Kasumi-1 (cell line): ENCODE measurements at regions not wholly inside any gene's neighbourhood (a gene's known extent, or its start where the extent isn't known, plus 50 kb on each side); places are given as distances from the start of the nearest gene placed in this dataset.
"Not testable (repeated sequence)": the region's sequence is repeated elsewhere in the genome, so short reads cannot be mapped to it uniquely, and the experiment has no call there.

ENCODE experiments used
- DNase-seq, 2 experiments: peaks; one replicate each; lab custom pipeline; 2025; lab: John Stamatoyannopoulos, UW

GRCh38 chr2:65605058-65605742 is 172.8 kb upstream of the SPRED2 start:
- DNase-seq, result no peak

DNA sequence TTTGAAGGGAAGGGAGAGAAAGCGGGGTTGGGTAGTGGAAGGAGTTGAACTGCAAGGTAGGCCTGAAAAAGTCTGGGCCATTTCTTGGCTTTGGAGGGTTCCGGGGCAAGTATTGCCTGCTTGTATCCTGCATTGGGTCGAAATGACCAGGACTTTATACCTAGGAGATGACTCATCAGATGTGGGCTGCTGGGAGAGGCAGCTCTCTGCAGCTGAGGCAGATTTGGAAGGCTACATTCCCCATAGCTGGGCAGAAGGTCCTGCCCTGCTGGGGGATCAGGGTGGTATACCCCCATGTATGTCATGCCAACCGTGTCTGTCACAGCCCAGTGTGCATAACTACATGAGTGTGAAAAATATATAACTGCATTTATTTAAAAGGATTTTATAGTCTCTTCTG is 171.8 kb upstream of the SPRED2 start:
- DNase-seq, result no peak

DNA sequence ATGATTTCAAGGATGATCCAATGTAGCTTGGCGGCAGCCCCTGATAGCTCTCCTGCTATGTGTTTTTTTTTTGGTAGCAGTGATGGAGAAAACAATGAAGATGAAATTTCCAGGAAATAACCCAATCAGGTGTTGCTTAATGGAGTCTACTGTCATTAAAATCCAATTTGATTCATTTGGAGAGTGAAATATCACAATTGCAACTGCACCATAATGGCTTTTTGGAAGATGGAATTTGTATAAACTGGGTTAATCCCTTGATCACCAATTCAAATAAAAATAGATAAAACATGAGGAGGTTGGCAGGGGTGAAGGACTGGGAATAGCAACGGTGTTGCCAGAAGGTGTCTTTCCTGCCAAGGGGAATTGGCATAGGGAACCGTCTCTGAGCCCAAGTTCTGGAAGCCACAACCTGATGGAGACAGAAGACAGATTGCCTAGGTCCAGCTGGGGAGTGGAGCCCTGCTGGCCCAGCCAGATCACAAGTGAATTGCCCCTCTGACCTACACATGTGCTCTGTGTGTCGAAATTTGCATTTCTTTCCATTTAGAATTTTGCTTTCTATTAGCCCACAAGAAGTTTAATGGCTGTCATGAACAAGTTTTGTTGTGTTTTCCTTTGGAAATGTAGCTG is 170.3 kb upstream of the SPRED2 start:
- DNase-seq, result no peak

DNA sequence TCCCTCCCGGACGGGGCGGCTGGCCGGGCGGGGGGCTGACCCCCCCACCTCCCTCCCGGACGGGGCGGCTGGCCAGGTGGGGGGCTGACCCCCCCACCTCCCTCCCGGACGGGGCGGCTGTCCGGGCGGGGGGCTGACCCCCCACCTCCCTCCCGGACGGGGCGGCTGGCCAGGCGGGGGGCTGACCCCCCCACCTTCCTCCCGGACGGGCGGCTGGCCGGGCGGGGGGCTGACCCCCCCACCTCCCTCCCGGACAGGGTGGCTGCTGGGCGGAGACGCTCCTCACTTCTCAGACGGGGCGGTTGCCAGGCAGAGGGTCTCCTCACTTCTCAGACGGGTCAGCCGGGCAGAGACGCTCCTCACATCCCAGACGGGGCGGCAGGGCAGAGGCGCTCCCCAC is 168.5 kb upstream of the SPRED2 start:
- not testable (repeated sequence) for DNase-seq

DNA sequence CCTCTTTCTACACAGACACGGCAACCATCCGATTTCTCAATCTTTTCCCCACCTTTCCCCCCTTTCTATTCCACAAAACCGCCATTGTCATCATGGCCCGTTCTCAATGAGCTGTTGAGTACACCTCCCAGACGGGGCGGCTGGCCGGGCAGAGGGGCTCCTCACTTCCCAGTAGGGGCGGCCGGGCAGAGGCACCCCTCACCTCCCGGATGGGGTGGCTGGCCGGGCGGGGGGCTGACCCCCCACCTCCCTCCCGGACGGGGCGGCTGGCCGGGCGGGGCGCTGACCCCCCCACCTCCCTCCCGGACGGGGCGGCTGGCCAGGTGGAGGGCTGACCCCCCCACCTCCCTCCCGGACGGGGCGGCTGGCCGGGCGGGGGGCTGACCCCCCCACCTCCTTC is 168.0 kb upstream of the SPRED2 start:
- not testable (repeated sequence) for DNase-seq

DNA sequence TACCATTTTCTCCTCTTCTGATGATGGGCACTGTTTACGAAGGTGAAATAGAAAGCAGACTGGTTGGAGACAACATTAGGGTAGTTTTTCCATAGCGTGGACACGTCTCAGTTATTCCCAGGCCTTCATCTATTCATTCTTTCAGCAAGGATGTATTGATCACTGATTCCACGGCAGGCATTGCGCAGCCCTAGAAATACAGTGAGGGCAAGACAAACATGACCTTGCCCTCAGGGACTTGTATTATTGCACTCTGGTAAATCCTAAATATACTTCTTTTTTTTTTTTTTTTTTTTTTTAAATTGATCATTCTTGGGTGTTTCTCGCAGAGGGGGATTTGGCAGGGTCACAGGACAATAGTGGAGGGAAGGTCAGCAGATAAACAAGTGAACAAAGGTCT is 167.3 kb upstream of the SPRED2 start:
- no peak for DNase-seq

DNA sequence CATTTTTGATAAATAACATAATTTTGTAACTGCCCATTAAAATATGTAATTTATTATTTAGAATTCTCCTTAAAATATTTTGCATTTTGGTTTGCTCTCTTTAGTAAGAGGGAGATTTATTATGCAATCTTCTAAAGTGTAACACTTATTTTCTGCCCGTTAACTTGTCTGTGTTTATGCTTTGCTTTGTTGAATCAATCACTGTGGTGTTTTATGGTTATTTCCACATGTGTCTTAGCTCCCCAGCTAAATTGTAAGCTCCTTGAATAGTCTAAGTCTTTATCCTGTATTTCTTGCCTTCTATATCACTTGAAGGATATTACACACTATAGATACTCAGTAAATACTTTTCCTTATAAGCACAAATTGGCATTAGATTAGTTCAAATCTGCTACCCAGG is 166.6 kb upstream of the SPRED2 start:
- no peak for DNase-seq

GRCh38 chr2:65598264-65598663 is 165.9 kb upstream of the SPRED2 start:
- no peak for DNase-seq

DNA sequence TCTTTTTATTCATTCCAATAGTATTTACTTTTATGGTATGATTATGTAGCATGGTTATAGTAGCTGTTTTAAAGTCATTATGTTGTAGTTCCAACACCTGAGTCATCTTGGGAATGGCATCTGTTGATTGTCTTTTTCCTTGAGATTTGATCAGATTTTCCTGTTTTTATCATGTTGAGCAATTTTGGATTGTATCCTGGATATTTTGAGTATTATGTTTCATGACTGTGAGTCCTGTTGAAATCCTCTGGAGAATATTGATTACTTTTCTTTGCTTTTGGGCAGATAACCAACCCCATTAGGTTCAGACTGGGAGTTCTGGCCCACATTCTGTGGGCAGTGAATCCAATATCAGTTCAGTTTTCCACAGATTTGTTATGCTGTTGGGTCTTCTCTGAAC is 163.2 kb upstream of the SPRED2 start:
- DNase-seq, result no peak

- DNase-seq, result no peak
Observed at GRCh38 chr2:65594150-65594549, 161.8 kb upstream of the SPRED2 start.

- DNase-seq, result no peak
Observed at GRCh38 chr2:65589667-65590066, 157.3 kb upstream of the SPRED2 start.

DNA sequence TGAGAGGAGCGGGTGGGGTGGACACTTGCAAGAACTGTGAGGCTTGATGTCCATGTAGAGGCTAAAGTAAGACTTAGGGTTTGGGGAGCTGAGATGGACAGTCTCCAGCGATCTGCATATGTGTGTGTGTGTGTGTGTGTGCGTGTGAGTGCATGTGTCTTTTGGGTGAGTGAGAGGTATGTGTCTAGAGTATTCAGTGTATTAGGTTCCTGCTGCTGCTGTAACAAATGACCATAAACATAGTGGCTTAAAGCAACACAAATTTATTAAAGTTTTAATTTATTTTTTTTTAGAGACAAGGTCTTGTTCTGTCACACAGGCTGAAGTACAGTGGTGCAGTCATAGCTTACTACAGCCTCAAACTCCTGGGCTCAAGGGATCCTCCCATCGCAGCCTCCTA is 155.4 kb upstream of the SPRED2 start:
- DNase-seq, result no peak

DNA sequence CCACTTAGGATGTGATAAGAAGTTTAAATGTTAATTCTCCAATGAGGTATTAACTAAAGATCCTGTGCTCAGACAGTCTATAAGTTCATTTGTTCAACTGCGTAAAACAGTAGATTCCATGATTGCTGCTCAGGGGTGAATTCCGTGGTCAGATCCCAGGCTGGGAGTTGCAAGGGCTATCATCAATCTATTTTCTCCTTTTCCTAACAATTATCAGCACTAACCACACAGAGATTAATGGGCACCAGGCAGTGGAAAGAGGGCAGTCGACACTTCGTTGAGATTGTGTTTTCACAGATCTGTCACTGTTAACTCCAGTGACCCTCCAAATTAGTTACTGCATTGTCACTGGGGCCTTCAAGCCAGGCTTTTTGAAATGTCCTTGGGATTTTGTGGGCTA is 154.1 kb upstream of the SPRED2 start:
- no peak for DNase-seq

DNA sequence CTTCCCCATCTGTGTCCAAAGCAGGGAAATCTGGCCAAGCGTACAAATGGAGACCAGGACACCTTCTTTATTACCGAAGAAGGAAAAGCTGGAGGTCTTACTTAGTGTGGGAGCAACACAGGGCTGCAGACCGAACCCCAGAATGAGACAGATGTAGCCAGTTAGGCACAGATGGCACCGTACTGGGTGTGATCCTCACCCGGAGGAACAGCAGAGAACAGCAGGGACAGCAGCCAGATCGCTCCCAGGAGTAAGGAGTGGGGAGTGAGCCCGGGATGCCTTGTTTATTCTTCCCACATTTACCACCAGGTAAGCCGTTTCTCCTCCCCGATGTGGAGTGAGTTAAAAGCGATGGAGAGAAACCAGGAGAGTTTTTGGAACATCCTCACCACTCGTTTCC is 150.7 kb upstream of the SPRED2 start:
- no peak for DNase-seq

GRCh38 chr2:65582364-65582763 is 150.0 kb upstream of the SPRED2 start:
- DNase-seq, result no peak

DNA sequence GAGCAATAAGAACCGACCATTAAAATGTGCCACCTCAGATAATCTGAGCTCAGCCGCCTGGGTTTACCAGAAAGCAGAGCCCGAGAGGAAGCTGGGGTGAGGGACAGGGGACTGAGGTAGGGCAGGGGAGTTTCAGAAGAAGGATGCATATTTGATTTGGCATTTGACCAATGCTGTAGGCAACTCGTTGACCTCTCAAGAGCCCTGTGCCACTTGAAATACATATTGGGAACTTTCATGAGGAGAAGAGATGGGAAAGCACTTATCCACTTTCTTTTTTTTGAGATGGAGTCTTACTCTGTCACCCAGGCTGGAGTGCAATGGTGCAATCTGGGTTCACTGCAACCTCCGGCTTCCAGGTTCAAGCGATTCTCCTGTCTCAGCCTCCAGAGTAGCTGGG is 148.4 kb upstream of the SPRED2 start:
- no peak for DNase-seq

DNA sequence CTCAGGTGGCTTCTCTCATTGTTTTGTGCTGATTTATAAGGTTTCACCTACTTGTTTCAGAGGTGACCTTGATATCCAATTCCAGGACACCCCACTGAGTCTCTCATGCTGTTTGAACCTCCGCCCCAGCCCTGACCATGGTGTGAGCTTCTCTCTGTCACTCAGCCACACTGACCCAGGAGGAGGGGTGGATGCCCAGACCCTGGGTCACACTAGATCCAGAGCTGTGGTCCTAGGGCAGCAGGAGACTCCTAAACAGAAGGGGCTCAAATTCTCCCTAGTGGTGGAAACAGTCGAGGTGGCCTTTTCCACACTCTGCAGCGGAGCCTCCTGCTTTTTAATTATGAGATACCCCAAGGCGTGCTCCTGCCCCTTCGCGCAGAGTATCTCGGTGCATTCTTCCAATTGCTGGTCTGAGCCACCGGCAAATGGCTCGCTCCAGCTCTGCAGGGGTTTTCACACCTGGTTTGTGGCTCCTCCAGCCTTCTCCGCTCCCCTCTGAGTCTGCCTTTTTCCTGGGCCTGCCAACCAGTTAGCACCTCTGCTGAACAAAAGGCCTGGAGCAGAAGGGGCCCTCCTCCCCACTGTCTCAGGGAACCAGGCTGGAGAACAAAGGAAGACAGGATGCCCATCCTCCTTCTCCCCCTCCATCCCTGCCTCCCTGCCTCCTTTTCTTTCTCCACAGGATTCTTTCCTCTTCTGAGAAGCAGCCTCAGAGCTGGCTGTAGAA is 147.3 kb upstream of the SPRED2 start:
- DNase-seq, result no peak

DNA sequence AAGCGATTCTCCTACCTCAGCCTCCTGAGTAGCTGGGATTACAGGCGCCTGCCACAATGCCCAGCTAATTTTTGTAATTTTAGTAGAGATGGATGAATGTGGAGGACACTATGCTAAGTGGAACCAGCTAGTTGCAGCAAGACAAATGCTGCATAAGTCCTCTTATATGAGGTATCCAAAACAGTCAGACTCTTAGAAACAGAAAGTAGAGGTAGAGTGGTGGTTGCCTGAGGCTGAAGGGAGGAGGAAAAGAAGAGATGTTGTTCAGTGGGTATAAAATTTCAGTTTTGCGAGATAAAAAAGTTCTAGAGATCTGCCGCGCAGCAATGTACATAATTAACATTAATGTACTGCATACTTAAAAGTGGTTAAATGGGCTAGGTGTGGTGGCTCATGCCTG is 145.3 kb upstream of the SPRED2 start:
- DNase-seq, result no peak

GRCh38 chr2:65576861-65577601 is 144.6 kb upstream of the SPRED2 start:
- DNase-seq, result no peak

DNA sequence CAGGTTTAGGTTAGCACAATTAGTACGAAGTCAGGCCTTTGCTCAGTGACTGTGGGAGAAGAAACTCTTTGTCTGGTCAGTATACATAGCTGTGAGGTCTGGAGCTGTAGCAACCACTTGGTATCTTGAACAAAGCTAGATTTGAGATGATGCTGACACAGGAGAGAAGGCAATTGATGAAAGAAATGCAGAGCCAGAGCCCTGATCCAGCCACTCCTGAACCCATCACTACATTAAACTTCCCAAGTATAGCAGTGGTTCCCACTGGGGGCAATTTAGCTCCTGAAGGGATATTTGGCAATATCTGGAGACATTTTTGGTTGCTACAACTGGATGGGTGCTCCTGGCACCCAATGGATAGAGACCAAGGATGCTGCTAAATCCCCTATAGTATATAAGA is 143.9 kb upstream of the SPRED2 start:
- no peak for DNase-seq

DNA sequence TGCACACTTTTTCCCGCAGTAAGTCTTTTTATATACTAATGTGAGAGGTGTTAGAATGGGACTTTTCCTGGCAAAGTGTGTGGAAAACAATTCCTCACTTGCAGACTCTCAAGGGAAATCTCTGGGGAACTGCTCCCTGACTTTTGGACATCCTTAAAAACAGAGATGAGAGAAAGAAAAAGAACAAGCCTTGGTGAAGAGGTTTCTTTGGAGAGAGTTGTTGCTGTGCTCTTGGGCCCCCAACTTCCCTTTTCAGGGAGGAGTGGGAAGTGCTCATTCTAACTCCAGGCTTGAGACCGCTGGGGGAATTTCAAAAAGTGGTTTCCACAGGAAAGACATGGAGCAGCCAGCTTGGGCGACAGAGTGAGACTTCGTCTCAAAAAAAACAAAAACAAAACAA is 142.6 kb upstream of the SPRED2 start:
- peak; percentile 33 to 41 for DNase-seq

GRCh38 chr2:65568656-65569440 is 136.4 kb upstream of the SPRED2 start:
- DNase-seq, result not testable (repeated sequence)
